ENCODE measurements at regions not wholly inside any gene's neighbourhood (a gene's known extent, or its start where the extent isn't known, plus 50 kb on each side); places are given as distances from the start of the nearest gene placed in this dataset.

GRCh38 chr20:18906046-18906445, 92.5 kb downstream of the SCP2D1 start:
- Mint-ChIP-seq H3K9me3 (no peaks in the 10 kb centered on the region), H3K27me3 (peaks cover 5% of the 10 kb centered on the region), H3K4me3 (no peak overlapping the region), H3K27ac (no peak overlapping the region), H3K36me3 (no peaks in the 10 kb centered on the region), H3K4me1 (ENCODE audit: unreplicated experiment) (no peaks in the 10 kb centered on the region)
- DNase-seq (ENCODE audit: extremely low spot score, unreplicated experiment), result no peak
- TF ChIP-seq CTCF (conservative IDR thresholded peaks at IDR 0.05), result no peak

- no peaks in the 10 kb centered on the region for H3K9me3 Mint-ChIP-seq
- H3K4me3 Mint-ChIP-seq, result no peak overlapping the region
- no peak for DNase-seq (ENCODE audit: extremely low spot score, unreplicated experiment)
- no peaks in the 10 kb centered on the region for H3K4me1 Mint-ChIP-seq (ENCODE audit: unreplicated experiment)
- TF ChIP-seq CTCF (conservative IDR thresholded peaks at IDR 0.05), result no peak
- peaks cover 2% of the 10 kb centered on the region for H3K27me3 Mint-ChIP-seq
- H3K36me3 Mint-ChIP-seq, result no peaks in the 10 kb centered on the region
- no peak overlapping the region for H3K27ac Mint-ChIP-seq
Measured at GRCh38 chr20:18907353-18907752, 93.8 kb downstream of the SCP2D1 start.

- Mint-ChIP-seq H3K4me1 (ENCODE audit: unreplicated experiment) (no peaks in the 10 kb centered on the region), H3K27ac (no peak overlapping the region), H3K36me3 (no peaks in the 10 kb centered on the region), H3K4me3 (no peak overlapping the region), H3K9me3 (no peaks in the 10 kb centered on the region), H3K27me3 (peaks cover 2% of the 10 kb centered on the region)
- DNase-seq (ENCODE audit: extremely low spot score, unreplicated experiment), result no peak
- no peak for TF ChIP-seq CTCF (conservative IDR thresholded peaks at IDR 0.05)
Measured at GRCh38 chr20:18908109-18908508, 94.5 kb downstream of the SCP2D1 start.

- no peak for TF ChIP-seq CTCF (conservative IDR thresholded peaks at IDR 0.05)
- no peaks in the 10 kb centered on the region for H3K36me3 Mint-ChIP-seq
- H3K27me3 Mint-ChIP-seq, result peaks cover 2% of the 10 kb centered on the region
- no peaks in the 10 kb centered on the region for H3K4me1 Mint-ChIP-seq (ENCODE audit: unreplicated experiment)
- DNase-seq (ENCODE audit: extremely low spot score, unreplicated experiment), result no peak
- H3K9me3 Mint-ChIP-seq, result no peaks in the 10 kb centered on the region
- no peak overlapping the region for H3K27ac Mint-ChIP-seq
- H3K4me3 Mint-ChIP-seq, result no peak overlapping the region
Measured at GRCh38 chr20:18909254-18909653, 95.7 kb downstream of the SCP2D1 start.

- no peak for TF ChIP-seq CTCF (conservative IDR thresholded peaks at IDR 0.05)
Measured at GRCh38 chr20:18913701-18914100, 100.1 kb downstream of the SCP2D1 start.

GRCh38 chr20:18914796-18915195, 101.2 kb downstream of the SCP2D1 start:
- DNase-seq (ENCODE audit: extremely low spot score, unreplicated experiment), result no peak
- Mint-ChIP-seq H3K9me3 (peaks cover 4% of the 10 kb centered on the region), H3K4me1 (ENCODE audit: unreplicated experiment) (peaks cover 16% of the 10 kb centered on the region)

More at GRCh38 chr20:18913701-18914100, 100.1 kb downstream of the SCP2D1 start:
- Mint-ChIP-seq H3K4me1 (ENCODE audit: unreplicated experiment) (peaks cover 16% of the 10 kb centered on the region), H3K9me3 (peaks cover 4% of the 10 kb centered on the region), H3K4me3 (no peak overlapping the region), H3K27ac (no peak overlapping the region), H3K36me3 (no peaks in the 10 kb centered on the region), H3K27me3 (no peaks in the 10 kb centered on the region)
- DNase-seq (ENCODE audit: extremely low spot score, unreplicated experiment), result no peak

More at GRCh38 chr20:18914796-18915195, 101.2 kb downstream of the SCP2D1 start:
- Mint-ChIP-seq H3K27me3 (no peaks in the 10 kb centered on the region), H3K36me3 (no peaks in the 10 kb centered on the region), H3K27ac (no peak overlapping the region), H3K4me3 (no peak overlapping the region)
- no peak for TF ChIP-seq CTCF (conservative IDR thresholded peaks at IDR 0.05)
